Breast epithelium (tissue), 4 donors: ENCODE measurements at regions not wholly inside any gene's neighbourhood (a gene's known extent, or its start where the extent isn't known, plus 50 kb on each side); places are given as distances from the start of the nearest gene placed in this dataset.

Experiments
- DNase-seq, 2 donors: peaks; one replicate each; pipeline ENCODE4 v3.0.0-alpha.2; 2019; ENCODE audit warnings: low spot score in 2 of 2
- H3K27ac ChIP-seq, 2 donors: fragments of 200-600 bp; sonication (generic) in 1 of 2; one replicate each; pipeline ENCODE4 v1.5.1; 2016 to 2019; ENCODE audit warnings: mild to moderate bottlenecking in 1 of 2
- H3K27me3 ChIP-seq, 2 donors: fragments of 200-600 bp; sonication (generic) in 1 of 2; one replicate each; pipeline versions ENCODE4 v1.5.1 to v1.6.0; 2017 to 2019; ENCODE audit warnings: control low read depth in 1 of 2, mild to moderate bottlenecking in 1 of 2
- H3K36me3 ChIP-seq: fragments of 200-600 bp; one replicate; pipeline ENCODE4 v1.5.1; 2019
- H3K4me1 ChIP-seq, 2 donors: fragments of 200-600 bp; sonication (generic); one replicate each; pipeline ENCODE4 v1.5.1; 2016 to 2019; ENCODE audit warnings: control low read depth in 1 of 2
- H3K4me3 ChIP-seq, 3 donors: fragments of 200-600 bp; sonication (generic); 1 replicate in 2 of 3; 2 replicates in 1 of 3; pipeline ENCODE4 v1.5.1; 2016 to 2019; ENCODE audit warnings: mild to moderate bottlenecking in 3 of 3, moderate library complexity in 2 of 3
- H3K9me3 ChIP-seq, 2 donors: fragments of 200-600 bp; sonication (generic) in 1 of 2; one replicate each; pipeline ENCODE4 v1.5.1; 2016 to 2019; ENCODE audit warnings: control low read depth in 1 of 2
- POLR2A ChIP-seq: fragments of 450-650 bp; IDR thresholded peaks from one replicate; pipeline ENCODE4 v1.6.1; 2016; ENCODE audit warnings: antibody characterized with exemption, mild to moderate bottlenecking, moderate library complexity
- POLR2AphosphoS5 ChIP-seq, 3 donors: sonication (generic); formaldehyde crosslinking; IDR thresholded peaks; one replicate each; pipeline ENCODE4 v1.6.1; 2017; ENCODE audit warnings: antibody characterized with exemption in 3 of 3
- intact Hi-C: fragments of 100-400 bp; cut with DNase I; formaldehyde crosslinking; loops from one replicate; pipeline ENCODE4 v1.15.1; 2023; ENCODE audit warnings: low total_unique reads
- TF ChIP-seq, protein P1 (sequence below), 3 donors: fragments of 450-650 bp; IDR thresholded peaks; one replicate each; pipeline ENCODE4 v1.5.1; 2016 to 2017; ENCODE audit warnings: antibody characterized with exemption in 3 of 3, mild to moderate bottlenecking in 3 of 3, moderate library complexity in 3 of 3

DNA sequence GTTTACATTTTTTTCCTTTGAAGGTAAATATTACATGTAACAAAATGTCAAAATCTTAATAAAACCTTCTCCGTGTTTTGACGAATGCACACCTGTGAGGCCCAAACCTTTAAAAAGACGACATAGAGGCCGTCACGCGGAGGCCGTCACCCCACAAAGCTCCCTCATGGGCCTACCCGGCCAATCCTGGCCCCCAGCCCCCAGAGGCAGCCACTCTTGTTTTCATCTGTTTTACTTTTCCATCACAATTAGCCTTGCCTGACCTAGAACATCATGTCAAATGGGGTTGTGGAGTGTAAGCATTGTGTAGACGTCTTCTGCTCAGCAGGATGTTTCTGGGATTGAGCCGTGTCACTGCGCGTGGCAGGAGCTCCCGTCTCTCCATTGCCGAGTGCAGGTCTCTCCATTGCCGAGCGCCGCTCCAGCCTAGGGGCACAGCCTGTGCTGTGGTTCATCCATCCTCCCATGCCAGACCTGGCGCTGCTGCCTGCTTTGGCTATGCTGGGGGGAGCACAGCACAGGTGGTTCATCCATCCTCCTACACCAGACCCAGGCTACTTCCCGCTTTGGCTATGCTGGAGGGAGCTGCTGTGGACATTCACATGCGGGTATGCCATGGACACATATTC is 52.2 kb upstream of the IRX4 start:
- H3K4me3 ChIP-seq, result no peak overlapping the region
- peaks cover 0 to 6% of the 10 kb centered on the region in 2 donors for H3K9me3 ChIP-seq
- H3K4me1 ChIP-seq, result peaks cover 0 to 2% of the 10 kb centered on the region in 2 donors
- H3K27ac ChIP-seq, result no peak overlapping the region
- no peaks in the 10 kb centered on the region for H3K36me3 ChIP-seq
- DNase-seq, result no peak
- no peaks in the 10 kb centered on the region for H3K27me3 ChIP-seq
- TF ChIP-seq POLR2AphosphoS5 (IDR thresholded peaks at IDR 0.05), result no peak
- TF ChIP-seq, protein P1, sequence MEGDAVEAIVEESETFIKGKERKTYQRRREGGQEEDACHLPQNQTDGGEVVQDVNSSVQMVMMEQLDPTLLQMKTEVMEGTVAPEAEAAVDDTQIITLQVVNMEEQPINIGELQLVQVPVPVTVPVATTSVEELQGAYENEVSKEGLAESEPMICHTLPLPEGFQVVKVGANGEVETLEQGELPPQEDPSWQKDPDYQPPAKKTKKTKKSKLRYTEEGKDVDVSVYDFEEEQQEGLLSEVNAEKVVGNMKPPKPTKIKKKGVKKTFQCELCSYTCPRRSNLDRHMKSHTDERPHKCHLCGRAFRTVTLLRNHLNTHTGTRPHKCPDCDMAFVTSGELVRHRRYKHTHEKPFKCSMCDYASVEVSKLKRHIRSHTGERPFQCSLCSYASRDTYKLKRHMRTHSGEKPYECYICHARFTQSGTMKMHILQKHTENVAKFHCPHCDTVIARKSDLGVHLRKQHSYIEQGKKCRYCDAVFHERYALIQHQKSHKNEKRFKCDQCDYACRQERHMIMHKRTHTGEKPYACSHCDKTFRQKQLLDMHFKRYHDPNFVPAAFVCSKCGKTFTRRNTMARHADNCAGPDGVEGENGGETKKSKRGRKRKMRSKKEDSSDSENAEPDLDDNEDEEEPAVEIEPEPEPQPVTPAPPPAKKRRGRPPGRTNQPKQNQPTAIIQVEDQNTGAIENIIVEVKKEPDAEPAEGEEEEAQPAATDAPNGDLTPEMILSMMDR (IDR thresholded peaks at IDR 0.05), result no peak
- TF ChIP-seq POLR2A, result no peak
- intact Hi-C loops, result no loop called here

DNA sequence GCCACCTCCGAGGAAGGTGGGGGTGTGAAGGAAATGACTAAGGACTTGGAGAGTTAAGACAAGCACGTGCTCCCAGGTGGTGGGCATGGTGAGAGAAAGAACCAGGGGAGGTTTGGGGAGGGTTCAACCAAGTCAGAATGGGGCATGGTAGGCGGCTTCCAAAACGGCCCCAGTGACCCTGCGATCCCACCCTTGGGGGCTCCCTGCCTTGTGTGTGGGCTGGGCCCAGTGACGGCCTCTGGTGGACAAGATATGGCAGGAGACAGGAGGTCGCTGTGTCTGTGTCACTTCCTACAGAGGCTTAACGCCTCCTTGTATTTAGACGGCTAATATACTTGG is 51.3 kb upstream of the IRX4 start:
- DNase-seq, result no peak
- Histone ChIP-seq H3K4me1 (peaks cover 0 to 2% of the 10 kb centered on the region in 2 donors), H3K9me3 (peaks cover 0 to 6% of the 10 kb centered on the region in 2 donors), H3K27me3 (no peaks in the 10 kb centered on the region), H3K27ac (no peak overlapping the region), H3K4me3 (no peak overlapping the region), H3K36me3 (no peaks in the 10 kb centered on the region)
- intact Hi-C loops, result no loop called here
- TF ChIP-seq POLR2AphosphoS5 (IDR thresholded peaks at IDR 0.05) (no peak), POLR2A (no peak)
- TF ChIP-seq, protein P1 (IDR thresholded peaks at IDR 0.05), result no peak

DNA sequence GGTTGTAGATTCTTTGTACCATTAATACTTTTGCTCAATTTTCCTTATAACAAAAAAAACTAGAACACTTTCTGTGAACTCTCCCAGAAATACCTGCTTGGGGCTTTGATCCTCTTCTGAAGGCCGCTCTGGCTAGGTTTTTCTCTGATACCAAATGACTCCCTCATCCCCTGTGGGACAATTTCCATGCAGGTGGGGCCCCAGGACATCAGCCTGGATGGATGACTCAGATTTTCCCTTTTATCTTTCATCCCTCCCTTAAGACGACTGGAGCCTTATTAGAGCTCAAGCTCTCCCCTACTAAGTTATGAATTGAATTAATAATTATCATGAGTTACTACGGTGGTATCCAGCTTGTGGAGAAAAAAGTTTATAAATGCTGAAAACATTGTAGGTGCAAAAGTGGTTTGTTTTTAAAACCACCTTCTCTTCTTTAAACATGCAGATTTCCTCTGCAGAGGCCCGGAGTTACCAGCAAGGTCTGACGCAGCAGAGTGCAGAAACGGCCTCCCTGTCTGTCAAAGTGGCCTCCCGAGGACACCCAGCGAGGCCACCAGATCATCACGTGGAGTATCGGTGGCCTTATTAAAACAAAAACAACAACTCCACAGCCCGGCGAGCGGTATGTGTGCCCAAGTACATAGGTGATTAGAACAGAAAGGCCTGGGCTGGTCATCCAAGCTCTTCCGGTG is 50.8 kb upstream of the IRX4 start:
- Histone ChIP-seq H3K4me3 (no peak overlapping the region), H3K36me3 (no peaks in the 10 kb centered on the region), H3K9me3 (peaks cover 0 to 6% of the 10 kb centered on the region in 2 donors), H3K27me3 (no peaks in the 10 kb centered on the region), H3K4me1 (peaks cover 0 to 2% of the 10 kb centered on the region in 2 donors), H3K27ac (no peak overlapping the region)
- no peak for DNase-seq
- intact Hi-C loops, result no loop called here
- TF ChIP-seq POLR2A, result no peak
- TF ChIP-seq, protein P1 (IDR thresholded peaks at IDR 0.05), result no peak
- no peak for TF ChIP-seq POLR2AphosphoS5 (IDR thresholded peaks at IDR 0.05)
